Osteoblast (primary cell): ENCODE measurements at regions not wholly inside any gene's neighbourhood (a gene's known extent, or its start where the extent isn't known, plus 50 kb on each side); places are given as distances from the start of the nearest gene placed in this dataset.

Source experiments
- DNase-seq: peaks from one replicate; pipeline ENCODE4 v3.0.0; 2011; ENCODE audit warnings: low spot score, mixed read lengths; ENCODE audit not compliant: insufficient read length; ENCODE audit errors: missing footprints
- H2AFZ ChIP-seq: 2 replicates; pipeline ENCODE4 v1.6.0; 2011; ENCODE audit warnings: mild to moderate bottlenecking, low read length
- H3K27ac ChIP-seq: 2 replicates; pipeline ENCODE4 v1.5.1; 2011; ENCODE audit warnings: mild to moderate bottlenecking, low read depth, low read length, moderate library complexity
- H3K27me3 ChIP-seq: 2 replicates; pipeline ENCODE4 v1.6.0; 2012; ENCODE audit warnings: mild to moderate bottlenecking, control low read depth, inconsistent platforms, low read length, moderate library complexity; ENCODE audit not compliant: insufficient read depth
- H3K36me3 ChIP-seq: 2 replicates; pipeline ENCODE4 v1.5.1; 2011; ENCODE audit warnings: mild to moderate bottlenecking, low read length, control low read depth, moderate library complexity; ENCODE audit not compliant: insufficient read depth
- H3K4me1 ChIP-seq: 2 replicates; pipeline ENCODE4 v1.5.1; 2011; ENCODE audit warnings: mild to moderate bottlenecking, low read length, control low read depth, moderate library complexity; ENCODE audit not compliant: insufficient read depth
- H3K4me2 ChIP-seq: 2 replicates; pipeline ENCODE4 v1.6.0; 2011; ENCODE audit warnings: mild to moderate bottlenecking, low read length; ENCODE audit not compliant: insufficient read depth
- H3K4me3 ChIP-seq: fragments of 200-600 bp; sonication (generic); 3 replicates; pipeline ENCODE4 v1.5.1; 2012; ENCODE audit warnings: mild to moderate bottlenecking, low read length, inconsistent platforms; ENCODE audit not compliant: insufficient read depth
- H3K79me2 ChIP-seq: 2 replicates; pipeline ENCODE4 v1.6.0; 2012; ENCODE audit warnings: mild to moderate bottlenecking, low read length, control low read depth, inconsistent platforms; ENCODE audit not compliant: insufficient read depth
- H3K9me3 ChIP-seq: 2 replicates; pipeline ENCODE4 v1.5.1; 2011; ENCODE audit warnings: low read depth, low read length, control low read depth
- H4K20me1 ChIP-seq: 2 replicates; pipeline ENCODE4 v1.6.0; 2012; ENCODE audit warnings: mild to moderate bottlenecking, low read length, control low read depth; ENCODE audit not compliant: insufficient read depth
- TF ChIP-seq, protein P1 (sequence below): IDR thresholded peaks from 2 replicates; pipeline ENCODE4 v1.5.1; 2011; ENCODE audit warnings: mild to moderate bottlenecking, low read depth, low read length, moderate library complexity; ENCODE audit errors: extremely low read depth

DNA sequence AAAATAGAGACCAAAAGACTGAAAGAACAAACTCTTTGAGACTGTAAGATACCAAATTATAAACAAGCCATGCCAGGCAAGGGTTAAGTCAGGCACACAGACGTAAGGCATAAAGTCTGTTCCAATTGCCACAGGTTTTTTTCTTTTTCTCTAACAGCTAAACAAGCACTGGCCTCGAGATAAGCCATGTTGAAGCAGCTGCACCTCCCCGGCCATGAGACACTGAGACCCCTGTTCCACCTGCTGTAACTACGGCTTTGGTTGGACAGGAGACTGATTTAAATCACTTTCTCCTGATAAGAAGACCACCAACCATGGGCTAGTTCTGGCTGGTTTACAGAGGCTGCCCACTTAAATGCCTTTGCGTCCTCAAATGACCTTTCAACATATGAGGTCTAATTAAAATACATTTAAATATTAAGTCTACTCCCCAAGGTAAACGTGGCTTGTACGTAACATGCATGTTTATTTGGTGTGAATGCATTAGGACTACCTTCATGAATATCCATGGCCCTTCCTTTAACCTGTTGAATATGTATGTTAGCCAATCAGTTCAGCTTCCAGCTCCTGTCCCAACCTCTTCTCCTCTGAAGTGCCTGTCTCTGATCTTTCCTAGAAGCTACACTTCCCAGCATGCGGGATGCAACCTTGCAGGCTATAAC lies 117.2 kb downstream of the CMPK2 start:
- Histone ChIP-seq H3K36me3 (no peaks in the 10 kb centered on the region), H3K9me3 (no peaks in the 10 kb centered on the region), H3K4me1 (no peaks in the 10 kb centered on the region), H3K79me2 (no peaks in the 10 kb centered on the region), H3K4me3 (no peak overlapping the region), H2AFZ (no peak overlapping the region), H3K4me2 (no peak overlapping the region), H4K20me1 (no peaks in the 10 kb centered on the region), H3K27ac (no peak overlapping the region), H3K27me3 (no peaks in the 10 kb centered on the region)
- no peak for DNase-seq
- TF ChIP-seq, protein P1, sequence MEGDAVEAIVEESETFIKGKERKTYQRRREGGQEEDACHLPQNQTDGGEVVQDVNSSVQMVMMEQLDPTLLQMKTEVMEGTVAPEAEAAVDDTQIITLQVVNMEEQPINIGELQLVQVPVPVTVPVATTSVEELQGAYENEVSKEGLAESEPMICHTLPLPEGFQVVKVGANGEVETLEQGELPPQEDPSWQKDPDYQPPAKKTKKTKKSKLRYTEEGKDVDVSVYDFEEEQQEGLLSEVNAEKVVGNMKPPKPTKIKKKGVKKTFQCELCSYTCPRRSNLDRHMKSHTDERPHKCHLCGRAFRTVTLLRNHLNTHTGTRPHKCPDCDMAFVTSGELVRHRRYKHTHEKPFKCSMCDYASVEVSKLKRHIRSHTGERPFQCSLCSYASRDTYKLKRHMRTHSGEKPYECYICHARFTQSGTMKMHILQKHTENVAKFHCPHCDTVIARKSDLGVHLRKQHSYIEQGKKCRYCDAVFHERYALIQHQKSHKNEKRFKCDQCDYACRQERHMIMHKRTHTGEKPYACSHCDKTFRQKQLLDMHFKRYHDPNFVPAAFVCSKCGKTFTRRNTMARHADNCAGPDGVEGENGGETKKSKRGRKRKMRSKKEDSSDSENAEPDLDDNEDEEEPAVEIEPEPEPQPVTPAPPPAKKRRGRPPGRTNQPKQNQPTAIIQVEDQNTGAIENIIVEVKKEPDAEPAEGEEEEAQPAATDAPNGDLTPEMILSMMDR = no peak

DNA sequence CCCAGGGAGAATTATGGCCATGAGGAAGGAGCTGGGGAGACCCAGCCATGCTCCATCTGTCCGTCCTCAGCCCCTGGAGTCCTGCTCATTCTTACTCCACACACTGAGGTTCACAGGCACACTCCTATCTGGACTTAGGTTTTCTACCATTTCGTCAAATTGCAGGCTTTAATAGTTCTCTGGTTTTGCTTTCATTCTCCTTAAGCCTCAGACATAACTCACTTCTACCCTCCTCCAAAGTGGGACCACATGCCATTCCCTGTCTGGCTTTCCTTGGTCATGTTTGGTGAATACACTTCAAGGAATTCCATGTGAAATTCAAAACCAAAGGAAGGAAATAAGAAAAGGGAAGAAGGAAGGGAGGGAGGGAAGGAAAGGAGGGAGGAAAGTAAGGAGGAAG lies 115.7 kb downstream of the CMPK2 start:
- H3K4me2 ChIP-seq = no peak overlapping the region
- TF ChIP-seq, protein P1 = no peak
- no peak for DNase-seq

DNA sequence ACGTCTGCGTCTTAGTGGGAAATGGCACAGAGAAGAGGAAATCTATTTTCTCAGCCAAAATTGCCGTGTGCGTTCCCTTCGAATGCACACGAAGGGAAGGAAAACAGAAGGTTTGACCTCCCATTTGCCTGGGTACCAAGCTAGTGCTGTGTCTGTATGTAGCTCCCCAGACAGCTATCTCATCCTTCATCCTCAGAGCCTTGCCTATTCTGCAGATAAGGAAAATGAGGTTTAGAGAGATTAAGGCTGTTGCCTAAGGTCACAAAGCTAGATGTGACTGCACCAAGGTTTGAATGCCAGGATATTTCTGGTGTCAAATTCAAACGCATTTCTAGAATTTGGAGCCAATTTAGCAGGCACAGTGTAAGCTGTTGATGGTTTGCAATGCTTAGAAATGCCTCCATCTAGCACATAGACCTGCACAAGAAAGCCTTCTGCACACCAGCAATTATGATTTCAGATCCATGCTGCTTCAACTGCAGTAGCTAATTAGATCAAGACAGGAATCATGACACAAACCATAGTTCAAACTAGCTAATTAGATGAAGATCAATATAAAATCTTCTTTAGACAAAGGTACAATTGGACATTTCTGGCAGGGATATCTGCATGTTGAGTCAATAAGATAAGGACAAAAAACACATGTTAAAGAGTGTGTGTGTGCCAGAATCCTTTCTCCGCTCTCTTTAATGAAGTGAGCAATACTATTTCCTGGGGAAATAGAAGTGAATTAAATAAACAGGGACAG lies 115.1 kb downstream of the CMPK2 start:
- H3K27ac ChIP-seq = no peak overlapping the region
- no peak overlapping the region for H3K4me3 ChIP-seq
- no peak overlapping the region for H3K4me2 ChIP-seq
- no peak for DNase-seq
- H3K36me3 ChIP-seq = no peaks in the 10 kb centered on the region
- H2AFZ ChIP-seq = no peak overlapping the region
- no peaks in the 10 kb centered on the region for H3K27me3 ChIP-seq
- no peaks in the 10 kb centered on the region for H4K20me1 ChIP-seq
- no peaks in the 10 kb centered on the region for H3K9me3 ChIP-seq
- TF ChIP-seq, protein P1 = no peak
- no peaks in the 10 kb centered on the region for H3K4me1 ChIP-seq
- H3K79me2 ChIP-seq = no peaks in the 10 kb centered on the region

More for the DNA sequence above, 115.7 kb downstream of the CMPK2 start:
- H3K36me3 ChIP-seq = no peaks in the 10 kb centered on the region
- no peak overlapping the region for H3K27ac ChIP-seq
- H3K4me3 ChIP-seq = no peak overlapping the region
- no peaks in the 10 kb centered on the region for H3K9me3 ChIP-seq
- H3K79me2 ChIP-seq = no peaks in the 10 kb centered on the region
- H3K4me1 ChIP-seq = no peaks in the 10 kb centered on the region
- no peaks in the 10 kb centered on the region for H3K27me3 ChIP-seq
- no peak overlapping the region for H2AFZ ChIP-seq
- no peaks in the 10 kb centered on the region for H4K20me1 ChIP-seq

DNA sequence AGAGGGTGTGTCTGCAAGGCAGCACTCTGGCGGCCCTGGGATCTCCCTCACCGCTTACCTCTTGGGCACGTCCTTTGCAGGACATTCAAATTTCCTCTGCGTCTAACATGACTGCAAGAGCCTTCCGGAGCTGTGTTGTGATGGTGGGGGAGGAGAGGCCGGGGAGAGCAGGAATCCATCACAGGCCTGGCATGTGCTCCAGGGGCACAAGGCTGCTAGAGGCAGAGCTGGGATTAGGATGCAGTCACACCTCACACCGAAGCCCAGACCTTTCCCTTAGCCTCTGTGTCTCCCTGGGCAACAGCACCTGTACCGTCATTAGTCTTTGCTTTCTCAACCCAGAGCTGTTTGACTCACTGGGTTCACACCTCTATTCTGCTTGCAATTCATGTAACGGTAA lies 111.3 kb downstream of the CMPK2 start:
- Histone ChIP-seq H3K79me2 (no peaks in the 10 kb centered on the region), H3K27ac (no peak overlapping the region), H4K20me1 (no peaks in the 10 kb centered on the region), H3K9me3 (peaks cover 2% of the 10 kb centered on the region), H3K27me3 (no peaks in the 10 kb centered on the region), H3K4me3 (no peak overlapping the region), H3K4me1 (no peaks in the 10 kb centered on the region), H3K36me3 (no peaks in the 10 kb centered on the region), H3K4me2 (no peak overlapping the region), H2AFZ (no peak overlapping the region)
- TF ChIP-seq, protein P1 = no peak
- DNase-seq = no peak
